ENCODE measurements at regions not wholly inside any gene's neighbourhood (a gene's known extent, or its start where the extent isn't known, plus 50 kb on each side); places are given as distances from the start of the nearest gene placed in this dataset.
A peak's percentile ranks its signal among the peaks of the same experiment; 100 is the strongest.

DNA sequence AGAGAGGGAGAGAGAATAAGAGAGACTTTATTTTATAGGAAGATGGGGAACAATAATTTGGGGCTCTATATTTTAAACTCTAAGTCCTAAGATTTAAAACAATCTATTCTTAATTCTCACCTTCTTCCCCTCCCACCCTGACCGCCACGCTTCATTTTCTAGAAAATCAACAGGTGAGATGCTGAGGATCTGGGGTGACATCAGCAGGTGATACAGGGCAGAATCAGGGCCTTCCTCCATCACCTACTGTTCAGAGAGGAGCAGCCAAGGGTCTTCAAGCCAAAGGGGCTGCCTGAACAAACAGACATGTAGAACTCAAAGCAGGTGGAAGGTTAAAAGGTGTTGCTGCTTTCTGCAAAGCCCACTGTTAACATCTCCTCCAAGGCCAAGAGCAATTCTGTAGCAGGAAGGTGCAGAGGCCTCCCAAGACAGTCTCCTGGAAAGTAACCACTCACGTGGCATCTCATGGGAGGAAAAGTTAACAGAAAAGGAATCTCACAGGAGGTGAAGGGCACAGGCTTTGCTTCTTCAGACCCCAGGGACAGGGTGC lies 183.6 kb upstream of the TLE3 start:
- no peak for DNase-seq (ENCODE audit: low read depth)

GRCh38 chr15:70280781-70281180 lies 183.1 kb upstream of the TLE3 start:
- no peak for DNase-seq (ENCODE audit: low read depth)

DNA sequence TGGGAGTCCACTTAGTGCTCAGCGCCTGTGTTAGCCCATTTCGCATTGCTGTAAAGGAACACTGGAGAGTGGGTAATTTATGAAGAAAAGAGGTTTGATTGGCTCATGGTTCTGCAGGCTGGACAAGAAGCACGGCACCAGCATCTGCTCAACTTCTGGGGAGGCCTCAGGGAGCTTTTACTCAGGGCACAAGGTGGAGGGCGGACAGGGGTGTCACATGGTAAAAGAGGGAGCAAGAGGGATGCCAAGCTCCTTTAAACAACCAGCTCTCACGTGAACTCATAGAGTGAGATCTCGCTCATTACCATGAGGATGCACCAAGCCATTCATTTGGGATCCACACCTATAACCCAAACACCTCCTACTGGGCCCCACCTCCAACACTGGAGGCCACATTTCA lies 181.4 kb upstream of the TLE3 start:
- DNase-seq (ENCODE audit: low read depth): no peak

- no peak for DNase-seq (ENCODE audit: low read depth)
Observed at GRCh38 chr15:70278644-70279043, 180.9 kb upstream of the TLE3 start.

DNA sequence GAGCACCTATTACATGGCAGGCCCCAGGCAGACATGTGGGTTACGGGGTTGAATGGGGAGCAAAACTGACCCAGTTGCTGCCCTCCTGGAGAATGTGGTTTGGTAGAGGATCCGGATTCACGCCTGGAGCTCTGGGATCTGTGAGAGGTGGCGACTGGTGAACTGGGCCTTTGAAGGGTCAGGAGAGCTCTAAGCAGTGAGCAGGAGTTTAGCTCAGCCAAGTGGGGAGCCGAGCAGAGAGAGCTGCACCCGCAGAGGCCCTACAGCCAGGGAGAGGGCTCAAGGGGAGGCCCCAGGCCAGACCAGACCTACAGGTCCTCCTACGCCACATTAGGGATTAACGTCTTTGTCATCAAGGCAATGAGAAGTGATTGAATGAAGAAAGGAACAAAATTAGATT lies 179.8 kb upstream of the TLE3 start:
- DNase-seq (ENCODE audit: low read depth): no peak

DNA sequence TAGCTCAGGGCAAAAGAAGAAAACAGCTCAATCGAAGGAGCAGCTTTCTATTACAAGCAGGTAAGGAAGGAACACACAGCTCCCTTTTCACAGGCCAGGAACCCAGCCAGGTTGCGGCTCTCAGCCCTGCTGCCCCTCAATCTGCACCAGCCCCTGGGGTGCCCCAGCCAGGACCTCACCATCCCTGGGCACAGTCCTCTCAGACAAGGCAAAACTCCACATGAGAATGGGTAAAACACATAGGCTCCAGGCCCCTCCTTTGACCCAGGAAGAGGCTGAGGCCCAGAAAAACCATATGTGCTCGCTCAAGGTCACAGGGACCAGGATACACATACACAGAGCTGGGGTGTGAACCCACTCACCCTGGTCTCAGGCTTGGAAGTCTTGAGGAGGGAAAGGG lies 178.7 kb upstream of the TLE3 start:
- DNase-seq (ENCODE audit: low read depth): no peak

GRCh38 chr15:70275461-70276138 lies 177.9 kb upstream of the TLE3 start:
- no peak for DNase-seq (ENCODE audit: low read depth)

- DNase-seq (ENCODE audit: low read depth): no peak
Observed at GRCh38 chr15:70274908-70275307, 177.2 kb upstream of the TLE3 start.

DNA sequence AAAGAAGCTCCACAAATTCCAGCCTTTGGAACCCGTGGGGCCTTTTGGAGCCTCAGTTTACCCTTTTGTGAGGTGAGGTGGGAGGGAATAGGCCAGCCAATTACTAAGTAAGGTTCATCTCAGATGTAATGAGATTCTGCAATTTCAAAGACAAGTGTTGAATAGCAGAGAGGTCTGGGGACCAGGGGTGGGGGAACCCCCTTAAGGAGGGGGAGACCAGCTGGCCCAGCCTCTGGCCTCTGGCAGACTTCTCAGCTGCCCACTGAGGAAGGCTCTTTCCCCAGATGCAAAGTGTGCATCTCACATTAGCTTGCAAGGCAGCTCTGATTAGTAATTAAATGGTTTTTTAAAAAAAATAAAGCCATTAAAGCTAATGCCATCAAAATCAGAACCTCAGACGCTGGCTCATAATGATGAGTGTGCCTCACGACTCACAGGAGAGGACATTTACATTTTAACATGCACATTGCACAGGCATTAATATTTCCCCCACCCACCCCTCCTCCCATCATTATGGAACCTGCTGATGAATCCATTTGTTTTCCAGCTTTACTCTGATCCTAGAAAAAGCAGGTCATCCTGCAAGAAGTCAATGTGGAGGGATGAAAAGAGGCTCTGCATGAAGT lies 176.7 kb upstream of the TLE3 start:
- DNase-seq (ENCODE audit: low read depth): no peak

GRCh38 chr15:70273808-70274207 lies 176.1 kb upstream of the TLE3 start:
- no peak for DNase-seq (ENCODE audit: low read depth)

DNA sequence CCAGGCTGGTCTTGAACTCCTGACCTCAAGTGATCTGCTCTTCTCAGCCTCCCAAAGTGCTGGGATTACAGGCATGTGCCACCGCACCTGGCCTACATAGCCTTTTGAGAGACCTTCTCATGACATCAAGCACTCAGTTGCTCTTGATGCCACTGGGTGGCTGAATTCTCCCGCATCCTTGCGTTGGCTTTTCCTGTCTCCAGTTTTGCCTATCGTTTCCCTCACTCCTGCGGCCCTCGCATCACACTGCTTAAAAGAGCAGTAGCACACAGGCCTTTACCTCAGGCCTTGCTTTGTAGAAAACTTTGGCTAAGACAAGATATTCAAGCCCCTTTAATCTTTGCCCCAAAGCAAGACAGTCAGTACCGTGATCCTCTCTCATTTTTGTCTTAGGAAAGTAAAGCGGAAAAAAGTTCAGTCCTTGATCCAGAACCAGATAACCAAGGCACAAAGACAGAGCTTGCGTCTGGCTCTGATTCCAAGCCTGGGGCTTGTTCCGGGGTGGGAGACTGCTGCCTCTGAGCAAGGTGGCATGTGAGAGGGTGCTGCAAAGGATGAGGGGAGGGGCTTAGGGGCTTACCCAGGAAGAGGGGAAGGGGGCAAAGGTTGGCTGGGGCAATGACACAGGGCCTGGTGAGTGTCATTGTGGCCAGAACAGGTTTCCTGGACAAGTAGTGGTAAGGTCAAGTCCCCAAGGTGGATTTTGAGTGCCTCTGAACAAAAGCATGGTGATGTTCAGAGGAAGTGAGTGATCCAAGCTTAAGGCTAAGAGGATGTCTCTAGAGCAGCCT lies 175.0 kb upstream of the TLE3 start:
- DNase-seq (ENCODE audit: low read depth): no peak

- DNase-seq (ENCODE audit: low read depth): peak; percentile 92
Observed at GRCh38 chr15:70271422-70272088, 173.8 kb upstream of the TLE3 start.

- no peak for DNase-seq (ENCODE audit: low read depth)
Observed at GRCh38 chr15:70270752-70271111, 173.0 kb upstream of the TLE3 start.

DNA sequence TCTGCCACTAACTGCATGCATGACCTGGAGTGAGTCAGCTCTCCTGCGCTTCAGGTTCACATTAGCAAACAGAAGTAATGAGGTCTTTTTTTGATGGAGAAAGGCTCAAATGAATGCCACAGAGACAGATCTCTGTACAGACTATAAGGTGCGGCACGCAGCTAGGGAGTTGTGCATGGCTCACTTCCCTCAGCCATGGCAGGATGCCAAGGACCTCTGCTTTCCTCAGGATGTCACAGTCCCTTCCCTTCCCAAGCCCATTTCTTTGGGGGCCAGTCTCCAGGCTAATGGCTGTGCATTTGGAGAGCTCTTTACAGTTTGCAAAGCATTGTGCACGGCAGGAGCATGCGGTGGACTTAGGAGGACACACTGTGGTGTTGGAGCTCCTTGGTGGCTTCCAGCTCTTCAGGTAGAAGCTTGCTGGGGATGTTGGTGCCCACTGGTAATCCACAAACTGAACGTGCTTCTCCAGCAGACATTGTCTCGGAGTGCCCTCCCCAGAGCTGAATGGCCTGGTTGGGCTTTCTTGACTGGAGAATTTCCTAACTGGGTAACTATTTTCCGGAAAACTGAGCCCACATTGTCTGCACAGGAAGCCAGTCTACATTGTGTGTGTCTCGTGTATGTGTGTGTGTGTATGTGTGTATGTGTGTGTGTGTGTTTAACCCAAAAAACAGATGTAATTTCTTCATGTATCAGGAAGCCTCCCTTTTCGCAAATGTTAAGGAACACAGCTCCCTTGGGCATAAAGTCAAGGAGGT lies 172.5 kb upstream of the TLE3 start:
- no peak for DNase-seq (ENCODE audit: low read depth)

- peak; percentile 26 for DNase-seq (ENCODE audit: low read depth)
Observed at GRCh38 chr15:70269311-70269911, 171.7 kb upstream of the TLE3 start.

DNA sequence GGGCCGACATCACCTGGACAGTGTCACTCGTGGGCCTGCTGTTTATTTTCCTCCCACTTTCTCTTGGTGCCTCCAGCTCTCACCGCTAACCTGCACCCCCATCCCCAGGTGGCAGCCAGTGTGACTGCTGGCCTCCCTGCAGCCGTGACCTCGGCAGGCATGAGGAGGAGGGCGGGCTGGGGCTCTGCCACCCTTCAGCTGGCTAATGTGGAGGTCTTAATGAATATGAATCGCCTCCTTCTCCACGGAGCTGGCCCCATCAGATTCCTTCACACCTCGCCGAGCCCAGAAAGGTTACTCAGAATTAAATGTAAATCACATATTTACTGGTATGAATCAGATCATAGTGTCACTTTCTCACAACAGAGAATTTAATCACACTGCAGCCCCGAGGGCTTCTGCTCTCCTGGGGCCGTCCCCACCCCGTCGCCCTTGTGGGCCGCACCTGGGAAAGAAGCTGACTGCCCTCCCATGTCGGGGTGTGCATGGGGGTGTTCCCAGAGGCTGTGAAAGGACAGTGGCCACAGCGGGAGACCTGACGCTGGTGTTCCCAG lies 171.1 kb upstream of the TLE3 start:
- DNase-seq (ENCODE audit: low read depth): peak; percentile 48

- DNase-seq (ENCODE audit: low read depth): peak; percentile 60
Observed at GRCh38 chr15:70267879-70268278, 170.2 kb upstream of the TLE3 start.

GRCh38 chr15:70267306-70267705 lies 169.6 kb upstream of the TLE3 start:
- DNase-seq (ENCODE audit: low read depth): no peak

- no peak for DNase-seq (ENCODE audit: low read depth)
Observed at GRCh38 chr15:70266412-70267121, 168.8 kb upstream of the TLE3 start.

GRCh38 chr15:70265986-70266385 lies 168.3 kb upstream of the TLE3 start:
- DNase-seq (ENCODE audit: low read depth): no peak

Data from M059J (cell line).